GM18507 (cell line): ENCODE measurements at regions not wholly inside any gene's neighbourhood (a gene's known extent, or its start where the extent isn't known, plus 50 kb on each side); places are given as distances from the start of the nearest gene placed in this dataset.
A peak's percentile ranks its signal among the peaks of the same experiment; 100 is the strongest.

Source experiments
- DNase-seq: peaks from one replicate; pipeline ENCODE4 v3.0.0; 2011; ENCODE audit warnings: low read depth; ENCODE audit not compliant: insufficient read length; ENCODE audit errors: extremely low spot score
- FAIRE-seq: peaks from 2 replicates; lab custom pipeline; 2011; peaks lifted over from hg19 to GRCh38; lab: Jason Lieb, UNC

- DNase-seq (no peak), FAIRE-seq (no peak)
Observed at GRCh38 chr13:22028831-22029230, 358.0 kb downstream of the FGF9 start.

GRCh38 chr13:22030321-22030720 lies 359.4 kb downstream of the FGF9 start:
- FAIRE-seq (no peak), DNase-seq (no peak)

- DNase-seq (no peak), FAIRE-seq (no peak)
Observed at GRCh38 chr13:22031702-22032286, 360.9 kb downstream of the FGF9 start.

GRCh38 chr13:22032905-22033304 lies 362.0 kb downstream of the FGF9 start:
- DNase-seq, result no peak
- FAIRE-seq, result no peak

DNA sequence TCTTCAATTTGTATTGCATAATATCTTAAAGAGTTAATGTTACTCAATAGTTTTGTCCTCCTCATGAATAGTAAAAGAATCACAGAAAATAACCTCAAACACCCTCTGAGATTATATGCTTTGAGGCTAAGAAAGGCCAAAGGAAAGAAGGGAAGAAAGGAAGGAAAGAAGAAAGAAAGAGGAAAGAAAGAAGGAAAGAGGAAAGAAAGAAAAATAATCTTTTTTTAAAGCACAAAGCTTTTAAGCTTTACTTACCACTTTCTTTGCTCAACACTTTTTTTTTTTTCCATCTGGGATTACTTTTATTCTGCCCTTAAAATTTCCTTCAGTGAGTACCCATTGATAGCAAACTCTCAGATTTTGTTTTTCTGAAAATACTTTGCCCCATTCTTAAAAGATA lies 369.1 kb downstream of the FGF9 start:
- no peak for DNase-seq
- no peak for FAIRE-seq

DNA sequence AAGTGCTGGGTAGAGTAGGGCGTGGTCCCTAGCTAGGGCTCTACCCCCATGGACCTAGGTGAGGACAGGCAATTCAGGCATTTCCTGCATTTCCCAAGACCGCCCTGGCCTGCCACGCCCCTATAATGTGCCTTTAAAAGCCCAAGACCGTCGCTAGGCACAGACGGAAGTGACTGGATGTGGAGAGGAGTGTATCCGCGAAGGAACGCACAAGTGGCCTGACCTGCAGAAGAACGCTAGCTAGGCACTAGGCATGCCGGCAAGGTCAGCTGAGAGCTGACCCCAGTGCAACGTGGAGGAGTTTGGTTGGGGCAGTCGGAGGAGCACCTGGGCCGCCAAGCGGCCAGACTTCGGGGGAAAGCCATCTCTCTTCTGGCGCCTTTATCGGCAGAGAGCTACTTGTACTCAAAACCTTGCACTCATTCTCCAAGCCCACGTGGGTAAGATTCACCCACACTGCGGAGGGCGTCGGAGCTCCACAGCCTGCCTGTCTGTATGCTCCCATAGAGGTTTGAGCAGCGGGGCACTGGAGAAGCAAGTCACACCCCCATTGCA lies 370.0 kb downstream of the FGF9 start:
- FAIRE-seq (no peak), DNase-seq (no peak)

GRCh38 chr13:22041741-22042140 lies 370.9 kb downstream of the FGF9 start:
- FAIRE-seq, result no peak
- DNase-seq, result no peak

- FAIRE-seq, result no peak
- DNase-seq, result no peak
Observed at GRCh38 chr13:22047082-22047784, 376.4 kb downstream of the FGF9 start.

DNA sequence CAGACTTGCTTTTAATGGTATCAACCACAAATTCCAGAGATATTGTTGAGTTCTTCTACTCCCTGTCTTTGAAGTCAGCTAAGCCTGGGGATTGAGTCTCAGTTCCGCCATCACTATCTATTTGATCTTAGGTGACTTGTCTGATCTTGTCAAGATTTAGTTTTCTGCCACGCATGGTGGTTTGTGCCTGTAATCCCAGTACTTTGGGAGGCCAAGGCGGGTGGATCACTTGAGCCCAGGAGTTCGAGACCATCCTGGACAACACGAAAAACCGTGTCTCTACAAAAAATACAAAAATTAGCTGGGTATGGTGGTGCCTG lies 376.9 kb downstream of the FGF9 start:
- no peak for DNase-seq

DNA sequence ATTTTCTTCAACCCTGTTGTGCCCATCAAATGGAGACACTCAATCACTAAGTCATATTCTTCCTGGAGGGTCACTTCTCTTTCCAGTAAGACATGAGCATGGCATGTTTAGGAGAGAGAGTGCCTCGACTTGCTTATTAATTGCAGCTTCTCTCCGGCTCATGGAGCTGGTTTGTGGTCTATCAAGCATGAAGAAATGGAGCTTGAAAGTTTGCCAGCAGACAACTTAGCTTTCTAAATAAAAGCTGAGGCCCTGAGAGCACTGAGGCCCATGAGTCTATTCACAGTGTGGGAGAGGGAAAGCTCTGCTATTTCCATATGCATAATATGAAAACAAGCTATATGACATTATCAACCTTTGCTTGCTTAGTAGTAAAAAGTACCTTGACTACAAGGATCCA lies 378.5 kb downstream of the FGF9 start:
- FAIRE-seq (no peak), DNase-seq (no peak)

More for the DNA sequence above, 376.9 kb downstream of the FGF9 start:
- no peak for FAIRE-seq

DNA sequence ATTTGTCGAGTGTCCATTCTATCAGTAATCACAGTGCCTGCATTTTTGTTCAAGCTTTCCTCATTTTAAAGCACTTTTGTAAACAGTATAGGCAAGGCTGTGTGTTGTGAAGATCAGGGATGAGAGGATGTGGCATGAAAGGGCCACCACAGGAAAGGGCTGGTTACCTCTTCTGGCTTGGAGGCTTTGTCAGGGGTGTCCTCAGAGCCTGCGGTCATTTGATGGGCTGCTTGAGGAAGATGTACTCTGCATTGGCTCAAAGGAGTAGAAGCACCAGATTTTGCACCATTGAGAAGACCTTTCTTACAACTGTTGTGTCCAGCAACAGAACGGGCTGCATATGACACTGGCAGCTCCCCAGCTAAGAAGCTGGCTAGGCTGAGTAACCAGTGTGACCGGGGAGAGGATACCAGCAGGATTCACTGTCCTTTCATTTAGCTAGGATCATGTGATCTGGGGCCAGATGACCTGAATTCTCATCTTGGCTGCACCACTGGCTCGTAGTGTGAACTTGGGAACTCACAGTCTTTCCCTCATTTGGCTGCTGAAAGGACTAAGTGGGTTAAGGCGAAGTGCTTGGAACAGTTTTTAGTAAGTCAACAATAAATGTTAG lies 380.2 kb downstream of the FGF9 start:
- DNase-seq, result no peak
- no peak for FAIRE-seq

- DNase-seq (no peak), FAIRE-seq (no peak)
Observed at GRCh38 chr13:22053053-22053452, 382.2 kb downstream of the FGF9 start.

DNA sequence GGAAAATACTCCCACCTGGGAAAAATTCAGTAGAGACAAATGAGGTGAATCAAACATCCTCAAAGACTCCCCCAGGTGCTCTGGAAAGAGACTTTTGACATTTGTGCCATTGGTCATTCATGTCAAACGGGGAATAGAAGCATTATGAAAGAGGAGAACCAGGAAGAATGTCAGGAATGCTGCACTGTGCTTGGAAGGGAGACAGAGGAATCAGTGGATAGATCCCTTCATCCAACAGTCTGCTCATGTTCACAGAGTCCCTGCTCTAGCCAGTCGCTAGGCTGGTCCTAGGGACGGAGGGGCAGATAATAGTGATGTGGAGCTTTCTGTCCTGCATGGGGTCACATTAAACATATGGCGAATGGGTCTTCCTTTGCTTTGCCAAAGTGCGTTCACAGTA lies 384.4 kb downstream of the FGF9 start:
- DNase-seq (no peak), FAIRE-seq (no peak)

GRCh38 chr13:22060187-22060586 lies 389.3 kb downstream of the FGF9 start:
- FAIRE-seq (no peak), DNase-seq (no peak)

- FAIRE-seq, result no peak
- DNase-seq, result peak; percentile 9
Observed at GRCh38 chr13:22061371-22061805, 390.5 kb downstream of the FGF9 start.

- peak; percentile 18 for DNase-seq
- FAIRE-seq, result peak; percentile 87
Observed at GRCh38 chr13:22061806-22062391, 391.0 kb downstream of the FGF9 start.

- FAIRE-seq (no peak), DNase-seq (no peak)
Observed at GRCh38 chr13:22062478-22063205, 391.8 kb downstream of the FGF9 start.

GRCh38 chr13:22063416-22064124 lies 392.7 kb downstream of the FGF9 start:
- FAIRE-seq, result no peak
- DNase-seq, result no peak

GRCh38 chr13:22064854-22065620 lies 394.2 kb downstream of the FGF9 start:
- DNase-seq (no peak), FAIRE-seq (no peak)
